Glomerular visceral epithelial cell (primary cell): ENCODE measurements at regions not wholly inside any gene's neighbourhood (a gene's known extent, or its start where the extent isn't known, plus 50 kb on each side); places are given as distances from the start of the nearest gene placed in this dataset.

Source experiments
- DNase-seq: peaks from one replicate; pipeline ENCODE4 v3.0.0-alpha.2; 2016; ENCODE audit errors: extremely low spot score

DNA sequence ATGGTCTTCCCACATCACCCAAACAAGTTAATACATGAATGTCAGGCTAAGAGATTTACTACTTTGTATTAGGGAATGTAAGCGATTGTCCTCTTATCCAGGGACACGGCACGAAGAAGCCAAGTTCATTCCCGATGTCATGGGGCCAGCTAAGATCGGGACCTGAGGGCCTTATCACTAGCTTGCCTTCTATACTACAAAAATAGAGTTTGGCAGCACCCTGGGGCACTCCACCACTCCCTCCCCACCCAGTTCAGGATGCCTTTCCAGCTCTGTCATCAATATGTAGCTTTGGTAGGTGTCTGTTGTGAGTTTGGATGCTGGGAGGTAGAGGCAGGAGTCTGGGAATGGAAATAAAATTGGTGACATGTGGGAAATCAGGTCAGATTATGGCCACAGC is 197.5 kb downstream of the ATG4C start:
- no peak for DNase-seq

DNA sequence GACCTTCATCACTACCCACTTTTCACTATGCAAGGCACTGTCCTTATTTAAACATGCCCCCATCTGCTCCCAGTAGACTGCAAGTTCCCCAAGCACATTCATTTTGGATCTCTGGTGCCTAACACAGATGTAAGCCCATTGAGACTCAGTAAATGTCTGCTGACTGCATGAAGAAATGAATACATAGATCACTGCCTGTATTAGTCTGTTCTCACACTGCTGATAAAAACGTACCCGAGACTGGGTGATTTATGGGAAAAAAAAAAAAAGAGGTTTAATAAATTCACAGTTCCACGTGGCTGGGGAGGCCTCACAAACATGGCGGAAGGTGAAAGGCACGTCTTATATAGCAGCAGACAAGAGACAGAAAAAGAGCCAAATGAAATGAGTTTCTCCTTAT is 204.9 kb downstream of the ATG4C start:
- no peak for DNase-seq

DNA sequence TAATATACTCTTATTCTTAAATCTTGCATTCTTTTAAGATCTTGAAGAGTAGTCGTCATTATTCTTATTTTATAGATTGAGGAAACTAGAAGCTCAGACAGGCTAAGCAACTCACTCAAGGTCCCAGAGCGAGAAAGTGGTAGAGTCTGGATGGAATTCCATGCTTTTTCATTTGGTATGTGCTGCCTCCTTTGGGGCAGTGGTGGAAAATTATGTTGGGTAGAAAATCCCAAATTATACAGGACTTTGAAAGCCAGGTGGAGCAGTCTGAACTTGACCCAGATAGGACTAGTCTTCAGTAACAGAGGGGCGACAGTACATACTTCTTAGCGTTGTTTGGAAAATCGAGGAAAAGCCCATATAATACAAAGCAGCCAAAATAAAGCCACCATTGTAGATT is 205.6 kb downstream of the ATG4C start:
- DNase-seq = no peak

DNA sequence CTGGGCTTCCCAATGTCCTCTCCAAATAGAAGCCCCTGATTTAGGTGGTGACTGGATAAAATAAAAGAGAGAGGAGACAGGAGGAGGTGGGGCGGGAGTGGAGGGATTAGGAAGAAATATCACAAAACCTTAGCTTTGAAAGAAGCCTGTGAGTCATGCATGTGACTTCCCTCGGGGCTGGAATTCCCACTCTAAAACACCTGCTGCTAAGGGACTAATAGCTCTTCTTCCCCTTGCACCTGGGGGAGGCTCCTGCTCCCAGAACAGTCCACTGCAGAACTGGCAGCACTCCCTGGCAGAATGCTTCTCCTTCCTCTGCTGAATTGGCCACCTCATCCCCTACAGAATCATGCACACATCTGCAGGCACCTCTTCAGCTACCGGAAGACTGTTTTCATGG is 207.2 kb downstream of the ATG4C start:
- DNase-seq = no peak

DNA sequence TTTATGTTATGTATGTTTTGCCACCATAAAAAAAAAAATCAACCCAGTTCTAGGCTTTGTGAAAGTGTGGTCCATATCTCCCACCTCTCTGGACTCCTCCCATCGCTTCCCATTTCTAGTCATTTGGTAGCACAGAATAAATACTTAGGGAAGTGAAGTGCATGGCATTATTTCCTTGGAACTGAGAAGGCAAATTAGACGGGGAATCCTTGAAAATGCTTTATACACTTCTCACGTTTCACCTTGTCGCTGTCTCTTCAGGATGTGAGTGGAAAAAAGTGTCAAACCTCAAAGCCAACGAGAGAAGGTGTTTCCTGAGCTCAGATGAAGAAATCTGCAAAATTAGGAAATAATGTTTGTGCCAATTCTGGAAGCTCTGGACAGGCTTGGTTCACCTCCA is 209.9 kb downstream of the ATG4C start:
- no peak for DNase-seq

- DNase-seq = no peak
Observed at GRCh38 chr1:62995173-62995572, 211.2 kb downstream of the ATG4C start.

GRCh38 chr1:62997884-62998283 is 214.0 kb downstream of the ATG4C start:
- DNase-seq = no peak

GRCh38 chr1:62998845-62999649 is 215.1 kb downstream of the ATG4C start:
- DNase-seq = no peak

GRCh38 chr1:63000508-63000907 is 216.6 kb downstream of the ATG4C start:
- no peak for DNase-seq

DNA sequence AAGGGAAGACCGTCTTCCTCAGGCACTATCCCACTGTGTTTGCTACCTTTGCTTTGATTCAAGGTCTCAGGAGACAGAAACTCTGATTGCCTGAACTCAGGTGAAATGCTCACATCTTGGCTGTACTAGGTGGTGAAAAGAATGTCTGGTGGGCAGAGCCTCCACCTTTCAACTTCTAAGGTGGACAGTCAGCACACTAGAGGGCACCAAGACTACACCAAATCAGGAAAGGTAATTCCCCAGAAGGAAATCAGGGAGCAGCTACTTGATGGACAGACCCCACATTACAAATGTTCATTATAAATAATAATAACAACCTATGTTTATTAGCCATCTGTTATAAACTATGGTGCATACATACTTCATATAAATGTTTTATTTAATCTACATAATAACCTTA is 220.9 kb downstream of the ATG4C start:
- DNase-seq = peak; percentile 22

DNA sequence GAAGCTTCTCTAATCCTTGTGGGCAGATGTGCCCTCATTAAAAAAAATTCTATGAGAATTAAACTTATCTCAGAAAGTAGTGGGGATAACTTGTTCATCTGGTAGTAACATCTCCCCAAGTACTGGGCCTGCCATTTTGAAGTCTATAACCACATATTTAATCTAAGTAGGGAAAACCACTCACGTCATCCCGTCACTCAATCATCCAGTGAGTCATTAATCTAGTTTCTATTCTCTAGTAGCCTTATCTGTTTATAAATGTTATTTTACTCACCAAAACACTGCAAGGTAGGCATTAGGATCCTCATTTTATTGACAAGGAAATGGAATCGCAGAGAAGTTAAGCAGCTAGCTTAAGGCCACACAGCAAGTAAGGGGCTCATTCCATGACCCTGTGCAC is 221.9 kb downstream of the ATG4C start:
- DNase-seq = no peak

DNA sequence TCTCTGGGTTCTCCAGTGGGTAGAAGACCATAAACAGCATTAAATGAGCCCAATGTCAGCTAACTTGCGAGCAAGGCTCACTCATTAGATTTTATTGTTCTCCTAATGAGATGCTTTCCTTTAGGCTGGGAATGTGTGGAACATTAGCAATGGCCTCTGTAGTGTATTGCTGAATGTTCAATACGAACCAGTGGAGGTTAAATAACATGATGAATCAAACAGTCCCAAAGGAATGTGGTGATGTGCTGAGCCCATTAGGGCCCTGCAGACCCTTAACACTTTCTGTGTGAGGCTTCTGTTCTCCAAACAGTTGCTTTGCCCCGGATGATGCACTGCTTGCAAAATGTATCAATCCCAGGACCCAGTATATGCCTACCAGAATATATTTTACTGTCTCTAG is 225.5 kb downstream of the ATG4C start:
- no peak for DNase-seq

GRCh38 chr1:63010913-63011660 is 227.2 kb downstream of the ATG4C start:
- DNase-seq = no peak

- DNase-seq = no peak
Observed at GRCh38 chr1:63012339-63012738, 228.4 kb downstream of the ATG4C start.

DNA sequence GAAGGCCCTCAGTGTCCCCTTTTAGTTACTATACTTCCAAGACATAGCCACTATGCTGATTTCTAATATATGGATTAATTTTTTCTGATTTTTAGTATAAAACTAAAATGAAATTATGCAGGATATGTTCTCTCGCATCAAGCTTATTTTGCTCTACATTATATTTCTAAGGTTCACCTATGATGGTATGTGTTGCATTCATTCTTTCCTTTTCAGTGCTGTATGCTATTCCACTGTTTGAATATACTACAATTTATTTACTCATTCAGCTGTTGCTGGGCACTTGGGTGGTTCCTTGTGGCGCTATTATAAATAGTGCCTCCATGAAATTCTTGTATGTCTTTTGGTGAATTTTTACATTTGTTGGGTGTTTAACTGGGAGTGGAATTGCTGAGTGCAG is 230.3 kb downstream of the ATG4C start:
- DNase-seq = no peak

GRCh38 chr1:63022319-63022718 is 238.4 kb downstream of the ATG4C start:
- no peak for DNase-seq

- no peak for DNase-seq
Observed at GRCh38 chr1:63023171-63023570, 239.2 kb downstream of the ATG4C start.

GRCh38 chr1:63023637-63024036 is 239.7 kb downstream of the ATG4C start:
- no peak for DNase-seq

DNA sequence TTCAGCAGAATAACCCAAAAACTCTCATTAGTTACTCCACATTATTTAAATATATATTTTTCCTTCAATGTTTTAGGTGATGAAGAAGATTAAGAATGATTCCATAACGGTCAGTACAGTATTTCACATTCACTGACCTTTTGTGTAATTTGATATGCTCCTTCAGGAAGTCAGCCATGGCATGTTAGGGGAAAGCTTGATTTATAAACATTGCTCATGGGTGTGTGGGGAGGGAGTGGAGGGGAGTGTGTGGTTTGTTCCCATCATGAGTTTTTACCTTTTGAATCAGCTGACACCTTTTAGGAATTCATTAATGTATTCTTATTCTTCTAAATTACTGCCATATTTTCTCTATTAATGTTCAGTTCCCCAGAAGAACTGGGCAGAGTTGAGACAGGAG is 240.2 kb downstream of the ATG4C start:
- DNase-seq = no peak

- DNase-seq = no peak
Observed at GRCh38 chr1:63027176-63027575, 243.2 kb downstream of the ATG4C start.

GRCh38 chr1:63032171-63032570 is 248.2 kb downstream of the ATG4C start:
- no peak for DNase-seq

DNA sequence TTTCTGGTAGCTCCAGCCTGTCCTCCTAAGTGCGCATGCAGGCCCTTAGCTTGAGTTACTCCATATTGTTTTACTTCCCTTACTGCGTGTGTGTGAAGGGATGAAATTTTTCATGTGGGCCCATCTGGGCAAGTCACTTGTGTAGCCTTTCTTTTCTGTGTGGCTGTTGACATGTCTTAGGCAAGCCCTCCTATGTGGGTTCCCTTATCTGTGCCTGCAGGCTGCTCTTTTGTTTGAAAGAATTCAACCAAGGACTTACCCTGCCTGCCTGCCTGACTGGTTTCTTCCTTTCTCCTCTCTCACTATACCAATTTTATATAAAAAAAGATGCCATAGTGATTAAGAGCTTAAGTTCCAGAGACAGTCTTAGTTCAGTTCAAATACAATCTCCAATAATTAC is 249.3 kb downstream of the ATG4C start:
- no peak for DNase-seq

DNA sequence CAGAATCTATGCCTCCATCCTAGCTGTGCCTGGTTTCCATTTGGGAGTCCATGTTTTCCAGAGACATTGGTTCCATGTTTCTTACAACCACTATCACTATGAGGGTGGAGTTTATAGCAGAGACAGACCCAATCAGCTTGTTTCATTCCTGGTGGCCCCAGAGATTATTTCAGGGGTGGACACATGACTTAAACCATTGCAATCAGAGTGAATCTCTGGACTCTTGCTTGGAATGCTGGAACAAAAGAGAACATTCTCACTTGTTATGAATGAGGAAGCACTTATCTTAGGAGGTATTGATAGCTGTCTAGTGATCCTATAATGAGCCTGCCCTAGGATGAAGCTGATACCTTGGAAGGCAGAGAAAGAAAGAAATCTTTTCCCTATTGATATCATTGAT is 250.3 kb downstream of the ATG4C start:
- DNase-seq = no peak
